ENCODE measurements at regions not wholly inside any gene's neighbourhood (a gene's known extent, or its start where the extent isn't known, plus 50 kb on each side); places are given as distances from the start of the nearest gene placed in this dataset.

- peak; percentile 31 for DNase-seq (ENCODE audit: low read depth)
- no peak overlapping the region for H3K4me3 ChIP-seq (ENCODE audit: low read depth, low read length)
- TF ChIP-seq MAX (IDR thresholded peaks at IDR 0.05; ENCODE audit: low read depth, low read length) (no peak), MYC (IDR thresholded peaks at IDR 0.05; ENCODE audit: low read depth, low read length) (no peak), POLR2A (IDR thresholded peaks at IDR 0.05; ENCODE audit: extremely low read depth, insufficient read length) (no peak), CTCF (IDR thresholded peaks at IDR 0.05; ENCODE audit: low read depth, low read length) (no peak)
These were observed 334.1 kb upstream of the TPK1 start for GRCh38 chr7:145169908-145170307.

GRCh38 chr7:145168879-145169278 lies 333.0 kb upstream of the TPK1 start:
- no peak for DNase-seq (ENCODE audit: low read depth)
- no peak overlapping the region for H3K4me3 ChIP-seq (ENCODE audit: low read depth, low read length)
- TF ChIP-seq MYC (IDR thresholded peaks at IDR 0.05; ENCODE audit: low read depth, low read length) (no peak), POLR2A (IDR thresholded peaks at IDR 0.05; ENCODE audit: extremely low read depth, insufficient read length) (no peak), CTCF (IDR thresholded peaks at IDR 0.05; ENCODE audit: low read depth, low read length) (no peak), MAX (IDR thresholded peaks at IDR 0.05; ENCODE audit: low read depth, low read length) (no peak)

GRCh38 chr7:145168427-145168826 lies 332.6 kb upstream of the TPK1 start:
- TF ChIP-seq POLR2A (IDR thresholded peaks at IDR 0.05; ENCODE audit: extremely low read depth, insufficient read length) (no peak), MAX (IDR thresholded peaks at IDR 0.05; ENCODE audit: low read depth, low read length) (no peak), MYC (IDR thresholded peaks at IDR 0.05; ENCODE audit: low read depth, low read length) (no peak), CTCF (IDR thresholded peaks at IDR 0.05; ENCODE audit: low read depth, low read length) (no peak)

GRCh38 chr7:145156834-145157233 lies 321.0 kb upstream of the TPK1 start:
- no peak overlapping the region for H3K4me3 ChIP-seq (ENCODE audit: low read depth, low read length)
- DNase-seq (ENCODE audit: low read depth) = no peak
- TF ChIP-seq MYC (IDR thresholded peaks at IDR 0.05; ENCODE audit: low read depth, low read length) = no peak
- no peak for TF ChIP-seq CTCF (IDR thresholded peaks at IDR 0.05; ENCODE audit: low read depth, low read length)
- no peak for TF ChIP-seq POLR2A (IDR thresholded peaks at IDR 0.05; ENCODE audit: extremely low read depth, insufficient read length)
- TF ChIP-seq MAX (IDR thresholded peaks at IDR 0.05; ENCODE audit: low read depth, low read length) = no peak

More at GRCh38 chr7:145168427-145168826, 332.6 kb upstream of the TPK1 start:
- H3K4me3 ChIP-seq (ENCODE audit: low read depth, low read length) = no peak overlapping the region
- no peak for DNase-seq (ENCODE audit: low read depth)

GRCh38 chr7:145152589-145152988 lies 316.7 kb upstream of the TPK1 start:
- no peak for TF ChIP-seq CTCF (IDR thresholded peaks at IDR 0.05; ENCODE audit: low read depth, low read length)
- no peak for TF ChIP-seq MAX (IDR thresholded peaks at IDR 0.05; ENCODE audit: low read depth, low read length)
- TF ChIP-seq POLR2A (IDR thresholded peaks at IDR 0.05; ENCODE audit: extremely low read depth, insufficient read length) = no peak
- TF ChIP-seq MYC (IDR thresholded peaks at IDR 0.05; ENCODE audit: low read depth, low read length) = no peak
- no peak overlapping the region for H3K4me3 ChIP-seq (ENCODE audit: low read depth, low read length)
- DNase-seq (ENCODE audit: low read depth) = no peak

- no peak for TF ChIP-seq MYC (IDR thresholded peaks at IDR 0.05; ENCODE audit: low read depth, low read length)
- no peak for TF ChIP-seq POLR2A (IDR thresholded peaks at IDR 0.05; ENCODE audit: extremely low read depth, insufficient read length)
- no peak for TF ChIP-seq MAX (IDR thresholded peaks at IDR 0.05; ENCODE audit: low read depth, low read length)
- no peak for TF ChIP-seq CTCF (IDR thresholded peaks at IDR 0.05; ENCODE audit: low read depth, low read length)
- DNase-seq (ENCODE audit: low read depth) = no peak
These were observed 315.8 kb upstream of the TPK1 start for GRCh38 chr7:145151676-145152075.

More at GRCh38 chr7:145151676-145152075, 315.8 kb upstream of the TPK1 start:
- no peak overlapping the region for H3K4me3 ChIP-seq (ENCODE audit: low read depth, low read length)

Measured in NB4 (cell line).